ENCODE measurements at regions not wholly inside any gene's neighbourhood (a gene's known extent, or its start where the extent isn't known, plus 50 kb on each side); places are given as distances from the start of the nearest gene placed in this dataset.
"Not testable (repeated sequence)": the region's sequence is repeated elsewhere in the genome, so short reads cannot be mapped to it uniquely, and the experiment has no call there.

- DNase-seq, result no peak
Observed at GRCh38 chr20:29687438-29687837, 1570.0 kb upstream of the DEFB115 start.

- DNase-seq, result peak in 2 of 56 donors; percentile 3 to 11
Observed at GRCh38 chr20:29689411-29690225, 1567.8 kb upstream of the DEFB115 start.

GRCh38 chr20:29690274-29690673 lies 1567.2 kb upstream of the DEFB115 start:
- no peak for DNase-seq

- DNase-seq, result no peak
Observed at GRCh38 chr20:29740601-29740950, 1516.9 kb upstream of the DEFB115 start.

GRCh38 chr20:29740951-29741593 lies 1516.4 kb upstream of the DEFB115 start:
- no peak for DNase-seq

GRCh38 chr20:29741594-29741893 lies 1515.9 kb upstream of the DEFB115 start:
- no peak for DNase-seq

GRCh38 chr20:29741894-29742698 lies 1515.4 kb upstream of the DEFB115 start:
- DNase-seq, result no peak

- no peak for DNase-seq
Observed at GRCh38 chr20:29742699-29743100, 1514.8 kb upstream of the DEFB115 start.

- no peak for DNase-seq
Observed at GRCh38 chr20:29743101-29743931, 1514.1 kb upstream of the DEFB115 start.

GRCh38 chr20:29744071-29744470 lies 1513.4 kb upstream of the DEFB115 start:
- no peak for DNase-seq

- DNase-seq, result not testable (repeated sequence)
Observed at GRCh38 chr20:29745534-29746245, 1511.8 kb upstream of the DEFB115 start.

GRCh38 chr20:29750268-29750899 lies 1507.1 kb upstream of the DEFB115 start:
- DNase-seq, result no peak

- not testable (repeated sequence) for DNase-seq
Observed at GRCh38 chr20:29752644-29753425, 1504.6 kb upstream of the DEFB115 start.

- not testable (repeated sequence) for DNase-seq
Observed at GRCh38 chr20:29753426-29753746, 1504.1 kb upstream of the DEFB115 start.

GRCh38 chr20:29753879-29754278 lies 1503.6 kb upstream of the DEFB115 start:
- DNase-seq, result not testable (repeated sequence)

- DNase-seq, result not testable (repeated sequence)
Observed at GRCh38 chr20:29755854-29756498, 1501.5 kb upstream of the DEFB115 start.

GRCh38 chr20:29756664-29757063 lies 1500.8 kb upstream of the DEFB115 start:
- DNase-seq, result no peak

GRCh38 chr20:29761621-29762385 lies 1495.7 kb upstream of the DEFB115 start:
- not testable (repeated sequence) for DNase-seq

Measured in amygdala (tissue), 56 donors.